MM.1S (cell line): ENCODE measurements at regions not wholly inside any gene's neighbourhood (a gene's known extent, or its start where the extent isn't known, plus 50 kb on each side); places are given as distances from the start of the nearest gene placed in this dataset.

ENCODE experiments used
- DNase-seq: peaks from one replicate; pipeline ENCODE4 v3.0.0-alpha.2; 2015
- H2AFZ ChIP-seq: fragments of 300-600 bp; sonication (generic); 2 replicates; pipeline ENCODE4 v1.6.0; 2016; ENCODE audit warnings: antibody characterized with exemption, low read length
- H3F3A ChIP-seq: fragments of 300-600 bp; sonication (generic); 2 replicates; pipeline ENCODE4 v1.6.1; 2016; ENCODE audit warnings: mild to moderate bottlenecking, antibody characterized with exemption, low read length, moderate library complexity, mixed read lengths; ENCODE audit not compliant: insufficient read depth
- H3K27ac ChIP-seq: fragments of 300-600 bp; sonication (generic); 2 replicates; pipeline ENCODE4 v1.5.1; 2016; ENCODE audit warnings: mild to moderate bottlenecking, low read length
- H3K27me3 ChIP-seq: fragments of 300-600 bp; sonication (generic); replicated peaks from 2 replicates; pipeline ENCODE4 v1.6.0; 2016; ENCODE audit warnings: low read length; ENCODE audit not compliant: insufficient read depth
- H3K36me3 ChIP-seq: fragments of 300-600 bp; sonication (generic); replicated peaks from 2 replicates; pipeline ENCODE4 v1.6.1; 2016; ENCODE audit warnings: mild to moderate bottlenecking, low read length, mixed read lengths; ENCODE audit not compliant: insufficient read depth
- H3K4me1 ChIP-seq: fragments of 300-600 bp; sonication (generic); 2 replicates; pipeline ENCODE4 v1.6.1; 2016; ENCODE audit warnings: low read length, mixed read lengths
- H3K4me2 ChIP-seq: fragments of 300-600 bp; sonication (generic); 2 replicates; pipeline ENCODE4 v1.6.0; 2016; ENCODE audit warnings: low read depth, low read length
- H3K4me3 ChIP-seq: fragments of 300-600 bp; sonication (generic); 2 replicates; pipeline ENCODE4 v1.5.1; 2016; ENCODE audit warnings: low read length, mixed read lengths
- H3K79me2 ChIP-seq: fragments of 300-600 bp; sonication (generic); 2 replicates; pipeline ENCODE4 v1.6.1; 2016; ENCODE audit warnings: mixed run types, low read length, mixed read lengths
- H3K9ac ChIP-seq: fragments of 300-600 bp; sonication (generic); 2 replicates; pipeline ENCODE4 v1.6.1; 2016; ENCODE audit warnings: low read length, mixed read lengths
- H3K9me2 ChIP-seq: fragments of 300-600 bp; sonication (generic); replicated peaks from 2 replicates; pipeline ENCODE4 v1.6.1; 2016; ENCODE audit warnings: mild to moderate bottlenecking, low read length, mixed read lengths; ENCODE audit not compliant: insufficient read depth
- H3K9me3 ChIP-seq: fragments of 300-600 bp; sonication (generic); replicated peaks from 2 replicates; pipeline ENCODE4 v1.6.1; 2016; ENCODE audit warnings: mild to moderate bottlenecking, low read length, mixed read lengths; ENCODE audit not compliant: insufficient read depth
- H4K20me1 ChIP-seq: fragments of 300-600 bp; sonication (generic); 2 replicates; pipeline ENCODE4 v1.6.1; 2016; ENCODE audit warnings: mild to moderate bottlenecking, low read length, moderate library complexity, mixed read lengths; ENCODE audit not compliant: insufficient read depth
- EZH2 ChIP-seq: fragments of 300-600 bp; sonication (generic); optimal IDR thresholded peaks from 2 replicates; pipeline ENCODE3; 2017; ENCODE audit warnings: low read depth, mild to moderate bottlenecking, antibody characterized with exemption, low read length, mixed read lengths
- EZH2phosphoT487 ChIP-seq: fragments of 300-600 bp; sonication (generic); IDR thresholded peaks from 2 replicates; pipeline ENCODE4 v1.6.1; 2018; ENCODE audit warnings: antibody characterized with exemption, low read length
- TF ChIP-seq, protein P1 (sequence below): fragments of 300-600 bp; sonication (generic); IDR thresholded peaks from 2 replicates; pipeline ENCODE4 v1.5.1; 2016; ENCODE audit warnings: antibody characterized with exemption, low read length, mixed read lengths

DNA sequence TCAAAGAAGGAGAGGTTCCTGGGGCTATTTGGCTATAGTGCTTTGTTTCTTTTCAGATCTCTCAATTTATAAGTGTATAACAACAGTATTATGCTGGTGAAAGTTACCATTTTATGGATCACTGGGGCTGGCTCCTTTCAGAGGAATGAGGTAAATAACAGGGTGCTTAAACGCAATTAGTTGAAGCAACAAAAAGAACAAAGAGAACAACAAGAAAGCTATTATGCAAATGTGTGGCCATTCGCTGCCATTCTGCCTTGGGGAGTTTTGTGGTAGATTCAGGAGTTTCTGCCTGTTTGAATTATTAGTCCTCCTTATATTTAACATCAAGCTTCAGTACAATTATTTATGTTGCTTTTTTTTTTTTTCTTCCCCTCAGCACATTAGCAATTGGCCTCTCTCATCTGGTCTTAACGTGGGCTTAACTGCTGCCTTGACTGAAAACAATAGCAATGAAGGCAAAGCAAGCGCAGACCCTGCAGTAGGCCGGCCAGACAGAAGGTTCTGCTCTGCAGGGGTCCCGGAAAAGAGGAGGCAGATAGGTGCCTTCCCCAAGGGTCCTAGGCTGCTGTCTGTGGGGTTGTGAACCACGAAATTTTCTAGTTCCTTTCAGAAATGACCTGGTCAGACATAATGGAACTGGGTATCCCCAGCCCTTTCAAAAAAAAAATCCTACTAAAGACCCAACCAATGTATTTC lies 339.9 kb upstream of the PODXL start:
- no peak overlapping the region for H3K9ac ChIP-seq

DNA sequence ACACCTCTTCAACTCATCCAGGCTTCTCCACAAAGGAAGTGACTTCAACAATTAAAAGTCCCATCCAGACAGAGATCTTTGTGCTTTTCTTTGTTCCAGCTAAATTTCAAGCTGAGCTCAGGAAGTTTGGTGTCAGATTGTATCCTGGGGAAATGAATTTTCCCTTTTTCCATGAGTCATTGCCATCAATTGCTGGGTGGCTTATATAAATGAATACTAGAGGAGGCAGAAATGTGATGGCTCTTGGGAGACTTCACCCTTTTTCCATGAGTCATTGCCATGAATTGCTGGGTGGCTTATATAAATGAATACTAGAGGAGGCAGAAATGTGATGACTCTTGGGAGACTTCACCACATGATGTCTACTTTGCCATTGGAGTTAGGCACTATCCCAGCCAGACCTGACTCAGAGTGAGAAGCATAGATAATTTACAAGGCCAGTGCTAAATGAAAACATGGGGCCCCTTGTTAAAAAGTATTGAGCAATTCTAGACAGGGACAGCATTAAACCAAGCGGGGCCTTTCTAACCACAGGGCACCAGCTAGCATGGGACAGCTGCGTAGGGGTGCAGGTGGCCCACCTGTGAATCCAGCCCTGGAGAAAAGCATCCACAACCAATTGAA lies 339.2 kb upstream of the PODXL start:
- H3K4me3 ChIP-seq = no peak overlapping the region
- H3K9me3 ChIP-seq = no peaks in the 10 kb centered on the region
- no peaks in the 10 kb centered on the region for H3K27me3 ChIP-seq
- H3K36me3 ChIP-seq = no peaks in the 10 kb centered on the region
- no peaks in the 10 kb centered on the region for H3K9me2 ChIP-seq
- no peak overlapping the region for H3K9ac ChIP-seq
- H3K4me1 ChIP-seq = no peaks in the 10 kb centered on the region
- no peaks in the 10 kb centered on the region for H3F3A ChIP-seq
- TF ChIP-seq EZH2 = no peak
- TF ChIP-seq, protein P1, sequence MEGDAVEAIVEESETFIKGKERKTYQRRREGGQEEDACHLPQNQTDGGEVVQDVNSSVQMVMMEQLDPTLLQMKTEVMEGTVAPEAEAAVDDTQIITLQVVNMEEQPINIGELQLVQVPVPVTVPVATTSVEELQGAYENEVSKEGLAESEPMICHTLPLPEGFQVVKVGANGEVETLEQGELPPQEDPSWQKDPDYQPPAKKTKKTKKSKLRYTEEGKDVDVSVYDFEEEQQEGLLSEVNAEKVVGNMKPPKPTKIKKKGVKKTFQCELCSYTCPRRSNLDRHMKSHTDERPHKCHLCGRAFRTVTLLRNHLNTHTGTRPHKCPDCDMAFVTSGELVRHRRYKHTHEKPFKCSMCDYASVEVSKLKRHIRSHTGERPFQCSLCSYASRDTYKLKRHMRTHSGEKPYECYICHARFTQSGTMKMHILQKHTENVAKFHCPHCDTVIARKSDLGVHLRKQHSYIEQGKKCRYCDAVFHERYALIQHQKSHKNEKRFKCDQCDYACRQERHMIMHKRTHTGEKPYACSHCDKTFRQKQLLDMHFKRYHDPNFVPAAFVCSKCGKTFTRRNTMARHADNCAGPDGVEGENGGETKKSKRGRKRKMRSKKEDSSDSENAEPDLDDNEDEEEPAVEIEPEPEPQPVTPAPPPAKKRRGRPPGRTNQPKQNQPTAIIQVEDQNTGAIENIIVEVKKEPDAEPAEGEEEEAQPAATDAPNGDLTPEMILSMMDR = no peak
- no peak for TF ChIP-seq EZH2phosphoT487
- DNase-seq = no peak
- no peak overlapping the region for H2AFZ ChIP-seq
- no peaks in the 10 kb centered on the region for H4K20me1 ChIP-seq
- no peaks in the 10 kb centered on the region for H3K79me2 ChIP-seq
- H3K4me2 ChIP-seq = no peak overlapping the region
- H3K27ac ChIP-seq = no peak overlapping the region

More for the DNA sequence above, 339.9 kb upstream of the PODXL start:
- Histone ChIP-seq H3K9me2 (no peaks in the 10 kb centered on the region), H4K20me1 (no peaks in the 10 kb centered on the region), H3K79me2 (no peaks in the 10 kb centered on the region), H3K36me3 (no peaks in the 10 kb centered on the region), H3K9me3 (no peaks in the 10 kb centered on the region), H3K4me2 (no peak overlapping the region), H3K27ac (no peak overlapping the region), H3K4me3 (no peak overlapping the region), H3K4me1 (no peaks in the 10 kb centered on the region), H3K27me3 (no peaks in the 10 kb centered on the region), H3F3A (no peaks in the 10 kb centered on the region), H2AFZ (no peak overlapping the region)
- DNase-seq = no peak
- TF ChIP-seq EZH2 = no peak
- TF ChIP-seq EZH2phosphoT487 = no peak
- TF ChIP-seq, protein P1 = no peak

DNA sequence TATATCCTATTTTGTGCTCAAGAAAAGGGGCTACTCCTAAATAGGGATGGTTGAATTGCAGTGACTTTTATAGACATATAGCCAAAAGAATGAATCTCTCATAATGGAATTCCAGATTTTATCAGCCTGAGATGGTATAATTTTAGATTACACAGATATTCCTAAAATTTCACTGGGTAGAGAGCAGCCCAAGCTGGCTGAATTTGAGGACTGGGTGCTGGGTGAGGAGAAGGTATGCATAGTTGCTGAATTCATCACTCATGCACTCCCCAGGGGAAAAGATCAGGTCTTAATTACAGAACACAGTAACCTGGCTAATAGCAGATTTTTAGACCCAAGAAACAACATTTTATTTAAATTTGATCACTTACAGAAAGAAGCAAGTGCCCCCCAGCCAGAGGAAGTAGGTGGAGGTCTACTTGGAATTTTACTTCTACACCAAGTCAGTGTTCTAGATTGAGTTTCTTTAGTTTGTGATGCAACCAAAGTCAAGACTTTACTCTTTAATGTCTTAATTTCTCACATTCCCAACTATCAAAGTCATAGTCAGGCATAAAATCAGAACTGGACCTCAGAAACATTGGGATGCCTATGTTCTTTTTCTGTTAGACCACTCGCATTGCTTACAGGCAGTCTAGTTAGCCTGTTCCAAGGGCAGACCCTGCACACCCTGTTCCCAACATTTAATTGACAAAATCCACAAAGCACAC lies 337.4 kb upstream of the PODXL start:
- no peaks in the 10 kb centered on the region for H4K20me1 ChIP-seq
- H3K9ac ChIP-seq = no peak overlapping the region
- no peaks in the 10 kb centered on the region for H3K9me3 ChIP-seq
- no peak for DNase-seq
- no peaks in the 10 kb centered on the region for H3K9me2 ChIP-seq
- H3K4me3 ChIP-seq = no peak overlapping the region
- H3F3A ChIP-seq = no peaks in the 10 kb centered on the region
- H3K36me3 ChIP-seq = no peaks in the 10 kb centered on the region
- no peaks in the 10 kb centered on the region for H3K27me3 ChIP-seq
- no peaks in the 10 kb centered on the region for H3K79me2 ChIP-seq
- H3K4me1 ChIP-seq = no peaks in the 10 kb centered on the region
- no peak overlapping the region for H3K4me2 ChIP-seq
- TF ChIP-seq, protein P1 = no peak
- no peak for TF ChIP-seq EZH2phosphoT487
- no peak overlapping the region for H2AFZ ChIP-seq
- no peak overlapping the region for H3K27ac ChIP-seq
